Body of pancreas (tissue), 4 donors: ENCODE measurements at regions not wholly inside any gene's neighbourhood (a gene's known extent, or its start where the extent isn't known, plus 50 kb on each side); places are given as distances from the start of the nearest gene placed in this dataset.

Source experiments
- CTCF ChIP-seq, 7 experiments: fragments of 450-650 bp in 4 of 7; fragments of 200-600 bp in 3 of 7; sonication (generic) in 3 of 7; IDR thresholded peaks; one replicate each; pipeline ENCODE4 v1.5.1; 2016 to 2019; ENCODE audit warnings: antibody characterized with exemption in 7 of 7
- POLR2A ChIP-seq, 3 donors: fragments of 450-650 bp; IDR thresholded peaks; one replicate each; pipeline ENCODE4 v1.6.1; 2016; ENCODE audit warnings: antibody characterized with exemption in 3 of 3, mild to moderate bottlenecking in 2 of 3

- TF ChIP-seq POLR2A (IDR thresholded peaks at IDR 0.05) (no peak), CTCF (IDR thresholded peaks at IDR 0.05) (no peak)
Observed at GRCh38 chr13:106628936-106629659, 61.2 kb upstream of the ARGLU1 start.
